ENCODE measurements at regions not wholly inside any gene's neighbourhood (a gene's known extent, or its start where the extent isn't known, plus 50 kb on each side); places are given as distances from the start of the nearest gene placed in this dataset.

DNA sequence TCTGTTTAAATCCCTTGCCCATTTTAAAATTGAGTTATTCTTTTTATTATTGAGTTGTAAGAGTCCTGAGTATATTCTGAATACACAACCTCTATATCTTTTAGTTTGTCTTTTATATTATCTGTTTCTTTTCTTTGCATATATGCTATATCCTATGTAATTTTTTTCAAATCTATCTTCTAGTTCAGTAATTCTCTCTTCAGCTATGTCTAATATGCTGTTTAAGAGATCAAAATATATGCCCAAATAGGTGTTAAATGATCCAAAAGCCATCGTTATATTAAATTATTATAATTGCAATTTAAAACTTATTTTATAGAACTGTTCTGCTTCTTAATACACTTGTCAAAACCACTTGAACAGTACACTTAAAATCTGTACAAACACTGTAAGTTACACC, 107.4 kb upstream of the TSPAN5 start:
- no peak overlapping the region for H3K9ac ChIP-seq (ENCODE audit: insufficient read length, low read depth)
- DNase-seq (ENCODE audit: low read depth, low spot score) = no peak
- no peaks in the 10 kb centered on the region for H3K27me3 ChIP-seq (ENCODE audit: insufficient read depth, insufficient read length)
- H3K4me3 ChIP-seq (ENCODE audit: insufficient read length, low read depth) = no peak overlapping the region
- peaks cover 10% of the 10 kb centered on the region for H3K9me3 ChIP-seq (ENCODE audit: insufficient read depth, low read length)
- TF ChIP-seq YY1 (IDR thresholded peaks at IDR 0.05; ENCODE audit: insufficient read depth, insufficient read length) (no peak), ZNF274 (IDR thresholded peaks at IDR 0.05; ENCODE audit: low read depth, low read length) (no peak), SUZ12 (IDR thresholded peaks at IDR 0.05; ENCODE audit: extremely low read depth, insufficient read depth, insufficient read length) (no peak)
- no peaks in the 10 kb centered on the region for H3K36me3 ChIP-seq (ENCODE audit: insufficient read depth, insufficient read length, low read length)
- no peaks in the 10 kb centered on the region for H3K4me1 ChIP-seq (ENCODE audit: insufficient read depth, insufficient read length)

DNA sequence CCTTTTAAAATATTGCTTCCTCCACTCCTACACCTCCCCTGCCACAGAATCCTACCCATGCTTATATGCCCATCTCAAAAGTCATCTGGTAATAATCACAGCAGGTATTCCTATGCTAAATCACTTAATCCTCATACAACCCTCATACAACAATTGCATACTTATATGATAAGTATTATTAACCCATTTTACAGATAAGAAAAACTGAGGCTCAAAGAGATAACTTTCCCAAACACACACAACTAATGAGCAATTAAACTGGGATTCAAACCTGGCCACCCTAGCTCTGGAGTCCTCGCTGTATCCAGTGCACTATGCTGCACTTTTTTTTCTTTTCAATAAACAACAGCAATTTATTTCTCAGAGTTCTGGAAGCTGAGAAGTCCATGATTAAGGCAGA, 99.8 kb upstream of the TSPAN5 start:
- no peak overlapping the region for H3K9ac ChIP-seq (ENCODE audit: insufficient read length, low read depth)
- no peak for TF ChIP-seq SUZ12 (IDR thresholded peaks at IDR 0.05; ENCODE audit: extremely low read depth, insufficient read depth, insufficient read length)
- no peak for TF ChIP-seq ZNF274 (IDR thresholded peaks at IDR 0.05; ENCODE audit: low read depth, low read length)
- TF ChIP-seq YY1 (IDR thresholded peaks at IDR 0.05; ENCODE audit: insufficient read depth, insufficient read length) = no peak
- no peaks in the 10 kb centered on the region for H3K4me1 ChIP-seq (ENCODE audit: insufficient read depth, insufficient read length)
- no peaks in the 10 kb centered on the region for H3K9me3 ChIP-seq (ENCODE audit: insufficient read depth, low read length)
- no peak for DNase-seq (ENCODE audit: low read depth, low spot score)
- H3K36me3 ChIP-seq (ENCODE audit: insufficient read depth, insufficient read length, low read length) = no peaks in the 10 kb centered on the region
- H3K27me3 ChIP-seq (ENCODE audit: insufficient read depth, insufficient read length) = no peaks in the 10 kb centered on the region
- no peak overlapping the region for H3K4me3 ChIP-seq (ENCODE audit: insufficient read length, low read depth)

DNA sequence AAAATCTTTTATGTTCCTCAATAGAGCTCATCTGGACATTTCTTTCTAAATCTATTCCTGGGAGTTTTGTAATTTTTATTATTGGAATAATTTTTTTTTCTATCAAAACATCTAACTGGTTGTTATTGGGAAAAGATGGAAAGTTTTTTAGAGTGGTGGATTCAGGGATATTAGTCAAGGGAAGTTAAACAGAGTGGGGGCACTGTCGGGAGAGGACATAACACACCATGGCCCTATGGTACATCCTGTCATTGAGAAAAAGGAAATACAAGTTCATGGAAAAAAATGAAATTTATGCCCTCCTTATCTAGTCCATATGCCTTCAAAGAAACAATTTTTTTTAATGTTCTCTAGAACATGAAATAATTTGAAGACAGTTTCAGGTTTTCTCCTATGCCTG, 96.3 kb upstream of the TSPAN5 start:
- DNase-seq (ENCODE audit: low read depth, low spot score) = no peak
- H3K36me3 ChIP-seq (ENCODE audit: insufficient read depth, insufficient read length, low read length) = no peaks in the 10 kb centered on the region
- H3K27me3 ChIP-seq (ENCODE audit: insufficient read depth, insufficient read length) = no peaks in the 10 kb centered on the region
- no peak overlapping the region for H3K9ac ChIP-seq (ENCODE audit: insufficient read length, low read depth)
- H3K4me1 ChIP-seq (ENCODE audit: insufficient read depth, insufficient read length) = no peaks in the 10 kb centered on the region
- H3K9me3 ChIP-seq (ENCODE audit: insufficient read depth, low read length) = no peaks in the 10 kb centered on the region
- no peak overlapping the region for H3K4me3 ChIP-seq (ENCODE audit: insufficient read length, low read depth)
- no peak for TF ChIP-seq SUZ12 (IDR thresholded peaks at IDR 0.05; ENCODE audit: extremely low read depth, insufficient read depth, insufficient read length)
- no peak for TF ChIP-seq ZNF274 (IDR thresholded peaks at IDR 0.05; ENCODE audit: low read depth, low read length)
- no peak for TF ChIP-seq YY1 (IDR thresholded peaks at IDR 0.05; ENCODE audit: insufficient read depth, insufficient read length)

DNA sequence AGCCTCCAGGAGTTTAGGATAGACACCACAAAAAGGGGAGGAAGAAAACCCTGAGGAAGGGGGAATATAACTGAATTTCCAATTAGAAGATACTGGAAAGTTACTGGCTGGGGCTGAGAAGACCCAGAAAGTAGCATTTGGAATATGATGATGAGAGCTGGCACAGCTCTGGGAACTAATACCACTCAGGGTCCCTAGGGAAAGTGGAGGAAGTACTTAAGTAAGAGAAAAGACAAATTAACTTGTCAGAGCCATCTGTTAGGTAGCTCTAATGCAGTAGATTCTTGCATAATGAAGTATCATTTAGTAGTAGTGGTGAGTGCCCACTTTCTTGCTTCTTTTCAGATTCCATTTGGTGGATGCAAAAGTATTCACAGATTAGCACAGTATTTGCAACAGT, 90.8 kb upstream of the TSPAN5 start:
- no peak for DNase-seq (ENCODE audit: low read depth, low spot score)
- Histone ChIP-seq H3K36me3 (ENCODE audit: insufficient read depth, insufficient read length, low read length) (no peaks in the 10 kb centered on the region), H3K27me3 (ENCODE audit: insufficient read depth, insufficient read length) (no peaks in the 10 kb centered on the region), H3K4me3 (ENCODE audit: insufficient read length, low read depth) (no peak overlapping the region), H3K9ac (ENCODE audit: insufficient read length, low read depth) (no peak overlapping the region), H3K4me1 (ENCODE audit: insufficient read depth, insufficient read length) (no peaks in the 10 kb centered on the region), H3K9me3 (ENCODE audit: insufficient read depth, low read length) (no peaks in the 10 kb centered on the region)
- TF ChIP-seq SUZ12 (IDR thresholded peaks at IDR 0.05; ENCODE audit: extremely low read depth, insufficient read depth, insufficient read length) (no peak), YY1 (IDR thresholded peaks at IDR 0.05; ENCODE audit: insufficient read depth, insufficient read length) (no peak), ZNF274 (IDR thresholded peaks at IDR 0.05; ENCODE audit: low read depth, low read length) (no peak)

DNA sequence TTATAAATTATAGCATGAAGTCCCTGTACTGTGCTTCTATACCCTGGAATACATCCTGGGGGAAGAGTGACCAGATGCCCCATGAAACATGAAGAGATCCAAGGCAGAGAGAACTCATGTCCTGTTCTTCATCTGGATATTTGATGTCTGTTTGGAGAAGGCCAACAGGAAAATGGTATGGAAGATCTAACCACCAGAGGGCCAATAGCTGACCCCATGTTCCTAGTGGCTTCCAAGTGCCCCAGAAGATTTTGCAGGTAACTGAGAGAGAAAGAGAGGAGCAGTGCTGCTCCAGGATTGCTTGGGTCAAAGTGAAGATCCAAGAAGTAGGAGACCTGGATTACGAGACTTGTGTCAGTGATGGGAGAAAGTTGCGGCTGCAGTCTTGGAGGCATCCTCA, 90.2 kb upstream of the TSPAN5 start:
- Histone ChIP-seq H3K9me3 (ENCODE audit: insufficient read depth, low read length) (no peaks in the 10 kb centered on the region), H3K4me1 (ENCODE audit: insufficient read depth, insufficient read length) (no peaks in the 10 kb centered on the region), H3K27me3 (ENCODE audit: insufficient read depth, insufficient read length) (no peaks in the 10 kb centered on the region), H3K36me3 (ENCODE audit: insufficient read depth, insufficient read length, low read length) (no peaks in the 10 kb centered on the region), H3K9ac (ENCODE audit: insufficient read length, low read depth) (no peak overlapping the region), H3K4me3 (ENCODE audit: insufficient read length, low read depth) (no peak overlapping the region)
- TF ChIP-seq SUZ12 (IDR thresholded peaks at IDR 0.05; ENCODE audit: extremely low read depth, insufficient read depth, insufficient read length) = no peak
- TF ChIP-seq YY1 (IDR thresholded peaks at IDR 0.05; ENCODE audit: insufficient read depth, insufficient read length) = no peak
- TF ChIP-seq ZNF274 (IDR thresholded peaks at IDR 0.05; ENCODE audit: low read depth, low read length) = no peak
- no peak for DNase-seq (ENCODE audit: low read depth, low spot score)

DNA sequence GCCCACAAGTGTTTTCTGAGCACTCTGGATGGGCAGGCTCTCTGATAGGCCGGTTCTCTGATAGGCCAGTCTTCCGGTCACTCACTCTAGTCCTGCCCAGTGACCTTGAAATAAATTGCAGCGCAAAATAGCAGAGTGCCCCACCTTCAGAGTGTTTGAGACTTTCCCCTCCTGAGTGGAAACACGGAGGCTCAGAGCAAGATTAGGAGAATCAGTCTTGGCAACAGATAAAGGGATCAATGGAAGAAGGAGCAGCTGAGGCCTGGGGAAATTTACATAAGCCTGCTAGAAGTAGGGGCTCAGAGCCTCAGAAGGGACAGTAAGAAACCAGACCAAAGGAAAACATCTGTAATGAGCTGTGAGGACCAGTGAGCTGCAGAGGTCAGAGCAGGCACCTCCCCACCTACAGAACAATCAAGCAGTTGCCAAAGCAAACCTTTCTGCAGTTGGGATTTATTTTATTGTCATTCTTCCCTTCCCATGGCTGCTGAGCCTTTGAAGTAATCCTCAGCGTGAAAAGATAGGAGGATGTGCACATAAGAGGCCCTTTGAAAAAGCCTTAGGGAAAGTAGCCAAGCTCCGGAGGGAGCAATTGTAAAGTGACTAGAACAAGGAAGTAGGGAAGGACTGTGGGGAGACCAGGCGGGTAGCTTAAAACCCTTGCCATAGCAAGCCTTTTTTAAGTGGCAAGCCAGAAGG, 89.1 kb upstream of the TSPAN5 start:
- H3K4me3 ChIP-seq (ENCODE audit: insufficient read length, low read depth) = no peak overlapping the region
- no peaks in the 10 kb centered on the region for H3K4me1 ChIP-seq (ENCODE audit: insufficient read depth, insufficient read length)
- no peaks in the 10 kb centered on the region for H3K36me3 ChIP-seq (ENCODE audit: insufficient read depth, insufficient read length, low read length)
- H3K27me3 ChIP-seq (ENCODE audit: insufficient read depth, insufficient read length) = no peaks in the 10 kb centered on the region
- H3K9me3 ChIP-seq (ENCODE audit: insufficient read depth, low read length) = no peaks in the 10 kb centered on the region
- TF ChIP-seq SUZ12 (IDR thresholded peaks at IDR 0.05; ENCODE audit: extremely low read depth, insufficient read depth, insufficient read length) (no peak), ZNF274 (IDR thresholded peaks at IDR 0.05; ENCODE audit: low read depth, low read length) (no peak), YY1 (IDR thresholded peaks at IDR 0.05; ENCODE audit: insufficient read depth, insufficient read length) (no peak)
- DNase-seq (ENCODE audit: low read depth, low spot score) = peak; percentile 27
- H3K9ac ChIP-seq (ENCODE audit: insufficient read length, low read depth) = peak overlapping the region; percentile 18

DNA sequence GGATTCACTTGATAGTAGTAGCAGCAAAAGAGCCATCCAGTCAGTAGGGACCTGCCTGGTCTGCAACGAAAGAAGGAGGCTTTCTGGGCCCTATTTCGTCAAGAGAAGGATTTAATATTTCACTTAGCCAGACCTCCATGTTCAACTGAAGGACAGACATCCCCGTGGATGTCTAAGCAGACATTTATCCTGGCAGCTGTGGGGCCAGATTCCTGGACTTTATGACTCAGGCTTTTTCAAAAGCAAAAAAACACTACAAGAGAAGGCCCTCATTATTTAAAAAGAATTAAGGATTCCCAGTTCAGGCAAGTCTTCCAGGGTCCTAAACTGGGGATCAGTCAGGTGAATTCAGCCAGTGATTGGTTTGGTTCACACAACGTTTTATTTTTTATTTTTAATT, 88.5 kb upstream of the TSPAN5 start:
- Histone ChIP-seq H3K4me3 (ENCODE audit: insufficient read length, low read depth) (no peak overlapping the region), H3K9me3 (ENCODE audit: insufficient read depth, low read length) (no peaks in the 10 kb centered on the region), H3K9ac (ENCODE audit: insufficient read length, low read depth) (peak overlapping the region; percentile 18), H3K36me3 (ENCODE audit: insufficient read depth, insufficient read length, low read length) (no peaks in the 10 kb centered on the region), H3K4me1 (ENCODE audit: insufficient read depth, insufficient read length) (no peaks in the 10 kb centered on the region), H3K27me3 (ENCODE audit: insufficient read depth, insufficient read length) (no peaks in the 10 kb centered on the region)
- no peak for DNase-seq (ENCODE audit: low read depth, low spot score)
- TF ChIP-seq SUZ12 (IDR thresholded peaks at IDR 0.05; ENCODE audit: extremely low read depth, insufficient read depth, insufficient read length) = no peak
